Ovary (tissue), 3 donors: ENCODE measurements at regions not wholly inside any gene's neighbourhood (a gene's known extent, or its start where the extent isn't known, plus 50 kb on each side); places are given as distances from the start of the nearest gene placed in this dataset.

Source experiments
- CTCF ChIP-seq, 3 donors: fragments of 450-650 bp in 2 of 3; fragments of 200-600 bp in 1 of 3; IDR thresholded peaks; one replicate each; pipeline versions ENCODE4 v1.5.1 to v1.8.0; 2016 to 2022; ENCODE audit warnings: antibody characterized with exemption in 3 of 3, mild to moderate bottlenecking in 1 of 3
- POLR2A ChIP-seq: fragments of 450-650 bp; IDR thresholded peaks from one replicate; pipeline ENCODE4 v1.6.1; 2017; ENCODE audit warnings: antibody characterized with exemption, mild to moderate bottlenecking, moderate library complexity
- donor health status: DM: no; HTN: no; CAD: no.

GRCh38 chr11:93942176-93942575 is 79.0 kb upstream of the HEPHL1 start:
- no peak for TF ChIP-seq CTCF (IDR thresholded peaks at IDR 0.05)
- TF ChIP-seq POLR2A = no peak
